ENCODE measurements at regions not wholly inside any gene's neighbourhood (a gene's known extent, or its start where the extent isn't known, plus 50 kb on each side); places are given as distances from the start of the nearest gene placed in this dataset.

- TF ChIP-seq, protein P1, sequence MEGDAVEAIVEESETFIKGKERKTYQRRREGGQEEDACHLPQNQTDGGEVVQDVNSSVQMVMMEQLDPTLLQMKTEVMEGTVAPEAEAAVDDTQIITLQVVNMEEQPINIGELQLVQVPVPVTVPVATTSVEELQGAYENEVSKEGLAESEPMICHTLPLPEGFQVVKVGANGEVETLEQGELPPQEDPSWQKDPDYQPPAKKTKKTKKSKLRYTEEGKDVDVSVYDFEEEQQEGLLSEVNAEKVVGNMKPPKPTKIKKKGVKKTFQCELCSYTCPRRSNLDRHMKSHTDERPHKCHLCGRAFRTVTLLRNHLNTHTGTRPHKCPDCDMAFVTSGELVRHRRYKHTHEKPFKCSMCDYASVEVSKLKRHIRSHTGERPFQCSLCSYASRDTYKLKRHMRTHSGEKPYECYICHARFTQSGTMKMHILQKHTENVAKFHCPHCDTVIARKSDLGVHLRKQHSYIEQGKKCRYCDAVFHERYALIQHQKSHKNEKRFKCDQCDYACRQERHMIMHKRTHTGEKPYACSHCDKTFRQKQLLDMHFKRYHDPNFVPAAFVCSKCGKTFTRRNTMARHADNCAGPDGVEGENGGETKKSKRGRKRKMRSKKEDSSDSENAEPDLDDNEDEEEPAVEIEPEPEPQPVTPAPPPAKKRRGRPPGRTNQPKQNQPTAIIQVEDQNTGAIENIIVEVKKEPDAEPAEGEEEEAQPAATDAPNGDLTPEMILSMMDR (IDR thresholded peaks at IDR 0.05 in 2 of 3, conservative IDR thresholded peaks at IDR 0.05 in 1 of 3; ENCODE audit: borderline replicate concordance in 1 of 3, insufficient read depth in 1 of 3, low read depth in 2 of 3, low read length in 2 of 3): no peak
- no peak for TF ChIP-seq POLR2A (IDR thresholded peaks at IDR 0.05; ENCODE audit: borderline replicate concordance, extremely low read depth, insufficient read depth, insufficient read length)
- TF ChIP-seq EZH2 (IDR thresholded peaks at IDR 0.05): no peak
- TF ChIP-seq CEBPB (IDR thresholded peaks at IDR 0.05; ENCODE audit: low read depth): no peak
- no peak for TF ChIP-seq RAD21 (IDR thresholded peaks at IDR 0.05; ENCODE audit: low read depth)
Measured at GRCh38 chr16:86258713-86259112, 251.6 kb upstream of the FOXF1 start.
